Right lung (tissue), 2 donors: ENCODE measurements at regions not wholly inside any gene's neighbourhood (a gene's known extent, or its start where the extent isn't known, plus 50 kb on each side); places are given as distances from the start of the nearest gene placed in this dataset.

Source experiments
- DNase-seq, 2 donors: peaks; one replicate each; pipeline ENCODE4 v3.0.0-alpha.2; 2013

- DNase-seq, result no peak
Measured at GRCh38 chr7:117973975-117974374, 100.7 kb upstream of the CTTNBP2 start.

- DNase-seq, result no peak
Measured at GRCh38 chr7:117974891-117975290, 101.7 kb upstream of the CTTNBP2 start.

- peak; percentile 84 to 90 for DNase-seq
Measured at GRCh38 chr7:117975476-117975875, 102.2 kb upstream of the CTTNBP2 start.

GRCh38 chr7:117979954-117980497 lies 106.8 kb upstream of the CTTNBP2 start:
- DNase-seq, result no peak

GRCh38 chr7:117982071-117983055 lies 109.1 kb upstream of the CTTNBP2 start:
- no peak for DNase-seq

- DNase-seq, result peak; percentile 42 to 48
Measured at GRCh38 chr7:117986645-117987269, 113.5 kb upstream of the CTTNBP2 start.

- DNase-seq, result no peak
Measured at GRCh38 chr7:117990834-117991233, 117.6 kb upstream of the CTTNBP2 start.

- DNase-seq, result no peak
Measured at GRCh38 chr7:117992635-117993376, 119.6 kb upstream of the CTTNBP2 start.

GRCh38 chr7:117993377-117994003 lies 120.2 kb upstream of the CTTNBP2 start:
- DNase-seq, result no peak

- DNase-seq, result no peak
Measured at GRCh38 chr7:117995850-117996650, 122.8 kb upstream of the CTTNBP2 start.

- no peak for DNase-seq
Measured at GRCh38 chr7:117997862-117998825, 124.9 kb upstream of the CTTNBP2 start.

GRCh38 chr7:118000480-118001202 lies 127.4 kb upstream of the CTTNBP2 start:
- no peak for DNase-seq

GRCh38 chr7:118003476-118003875 lies 130.2 kb upstream of the CTTNBP2 start:
- no peak for DNase-seq

- DNase-seq, result no peak
Measured at GRCh38 chr7:118005026-118005425, 131.8 kb upstream of the CTTNBP2 start.

GRCh38 chr7:118006979-118007378 lies 133.7 kb upstream of the CTTNBP2 start:
- DNase-seq, result no peak

GRCh38 chr7:118009419-118009818 lies 136.2 kb upstream of the CTTNBP2 start:
- DNase-seq, result no peak

GRCh38 chr7:118011652-118012051 lies 138.4 kb upstream of the CTTNBP2 start:
- no peak for DNase-seq

- no peak for DNase-seq
Measured at GRCh38 chr7:118013252-118014010, 140.2 kb upstream of the CTTNBP2 start.
